ENCODE measurements at regions not wholly inside any gene's neighbourhood (a gene's known extent, or its start where the extent isn't known, plus 50 kb on each side); places are given as distances from the start of the nearest gene placed in this dataset.

DNA sequence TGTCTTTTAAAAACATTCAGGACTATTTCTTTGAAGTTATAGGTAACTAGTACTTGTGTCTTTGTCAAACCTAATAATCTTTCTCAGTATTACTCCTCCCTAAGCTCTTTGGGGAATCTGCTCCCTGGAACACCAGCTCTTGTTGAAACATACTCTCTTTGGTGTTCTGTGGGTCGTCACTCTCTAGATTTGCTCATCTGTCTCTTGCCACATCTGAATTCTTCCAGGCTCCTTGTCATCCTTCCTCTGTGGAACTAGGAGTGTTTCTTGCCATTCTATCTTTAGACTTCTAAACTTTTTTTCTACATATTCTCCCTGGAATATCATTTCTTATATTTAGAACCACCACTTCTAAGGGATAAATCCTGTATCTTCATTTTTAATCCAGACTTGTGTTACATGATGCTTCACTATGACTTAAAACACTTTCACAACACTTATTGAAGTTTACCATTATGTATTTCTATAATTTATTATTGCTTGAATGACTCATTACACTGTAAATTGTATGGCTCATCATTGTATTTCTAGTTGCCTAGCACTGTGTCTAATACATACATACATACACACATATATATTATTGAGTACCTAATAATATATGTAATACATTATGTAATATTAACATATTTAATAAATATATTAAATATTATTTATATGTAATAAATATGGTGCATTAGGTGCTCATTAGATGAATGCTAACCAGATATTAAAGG lies 186.1 kb downstream of the TMA16 start:
- no peak overlapping the region for H4K91ac ChIP-seq (replicated peaks; ENCODE audit: insufficient read length, low read length)

More for the DNA sequence above, 186.1 kb downstream of the TMA16 start:
- Histone ChIP-seq H4K5ac (ENCODE audit: insufficient read length, low read depth, low read length) (no peak overlapping the region), H3K14ac (ENCODE audit: insufficient read length) (no peak overlapping the region), H2AFZ (ENCODE audit: low read length) (no peak overlapping the region), H3K79me1 (ENCODE audit: low read depth, low read length) (no peaks in the 10 kb centered on the region), H3K4me1 (replicated peaks in 1 of 4; ENCODE audit: control insufficient read depth in 3 of 4, insufficient read depth in 4 of 4, low read length in 3 of 4) (no peaks in the 10 kb centered on the region), H3K4me2 (ENCODE audit: insufficient read depth in 1 of 2, low read depth in 2 of 2, low read length in 2 of 2) (no peak overlapping the region), H4K8ac (ENCODE audit: extremely low read depth, insufficient read depth, low read length) (no peak overlapping the region), H3K79me2 (ENCODE audit: control insufficient read depth in 1 of 2, insufficient read depth in 2 of 2, low read length in 2 of 2) (no peaks in the 10 kb centered on the region), H2BK120ac (replicated peaks; ENCODE audit: low read depth, low read length) (no peak overlapping the region), H2BK15ac (ENCODE audit: low read length) (no peak overlapping the region), H2AK5ac (ENCODE audit: low read depth, low read length) (no peak overlapping the region), H3K4ac (replicated peaks; ENCODE audit: insufficient read length, low read depth, low read length) (no peak overlapping the region), H3K27ac (ENCODE audit: low read depth, low read length) (no peak overlapping the region), H3K4me3 (ENCODE audit: extremely low read depth in 1 of 4, insufficient read depth in 2 of 4, low read depth in 3 of 4, low read length in 4 of 4) (no peak overlapping the region), H2BK12ac (ENCODE audit: low read depth, low read length) (no peak overlapping the region), H3K9ac (replicated peaks in 1 of 4; ENCODE audit: extremely low read depth in 1 of 4, low read depth in 3 of 4, low read length in 3 of 4) (no peak overlapping the region), H3K56ac (replicated peaks; ENCODE audit: insufficient read length, low read depth, low read length) (no peak overlapping the region), H3K36me3 (ENCODE audit: control insufficient read depth in 2 of 4, insufficient read depth in 4 of 4, low read length in 3 of 4) (no peaks in the 10 kb centered on the region), H3K23me2 (ENCODE audit: low read depth, low read length) (no peaks in the 10 kb centered on the region), H4K20me1 (replicated peaks in 1 of 2; ENCODE audit: control insufficient read depth in 1 of 2, insufficient read depth in 2 of 2, low read length in 2 of 2) (no peaks in the 10 kb centered on the region), H3K27me3 (replicated peaks in 1 of 4; ENCODE audit: control insufficient read depth in 3 of 4, extremely low read depth in 1 of 4, insufficient read depth in 3 of 4, low read length in 3 of 4) (no peaks in the 10 kb centered on the region), H3K9me3 (ENCODE audit: insufficient read depth in 2 of 2, low read depth in 1 of 2, low read length in 1 of 2) (no peaks in the 10 kb centered on the region; a peak in 1 of 4 replicates), H2BK5ac (ENCODE audit: low read depth, low read length) (no peak overlapping the region), H2BK20ac (ENCODE audit: low read length) (no peak overlapping the region), H3K18ac (ENCODE audit: extremely low read depth, low read length) (no peak overlapping the region), H3K23ac (ENCODE audit: insufficient read length) (no peak overlapping the region)
- WGBS, 2 experiments (ENCODE audit: extremely low coverage in 1 of 2, insufficient coverage in 1 of 2, insufficient read length in 1 of 2, insufficient replicate concordance in 2 of 2, low coverage in 1 of 2, low lambda C conversion rate in 2 of 2, missing lambda C conversion rate in 1 of 2): 83% methylated on average over 1 of the region's 1 CpG; no CpG with 5 or more reads in 1 of the 2 experiments
- FAIRE-seq (no peak), DNase-seq (ENCODE audit: low read depth in 1 of 2, low spot score in 2 of 2) (no peak)
- POLR2A ChIA-PET (ENCODE audit: partially characterized antibody): interaction anchor here (0.7 kb wide), 1 partner anchor 624 kb away, joined by 4 read pairs; no protein-coding TSS in a partner anchor
- TF ChIP-seq CBX8 (IDR thresholded peaks at IDR 0.05; ENCODE audit: borderline replicate concordance, low read depth, low read length) (no peak), RAD21 (IDR thresholded peaks at IDR 0.05 in 1 of 2, conservative IDR thresholded peaks at IDR 0.05 in 1 of 2; ENCODE audit: low read depth in 2 of 2, low read length in 2 of 2) (no peak), RNF2 (IDR thresholded peaks at IDR 0.05; ENCODE audit: borderline replicate concordance, low read depth, low read length, missing control alignments, poor library complexity, severe bottlenecking) (no peak), POLR2AphosphoS5 (IDR thresholded peaks at IDR 0.05; ENCODE audit: low read depth, low read length) (no peak)
- TF ChIP-seq, protein P1, sequence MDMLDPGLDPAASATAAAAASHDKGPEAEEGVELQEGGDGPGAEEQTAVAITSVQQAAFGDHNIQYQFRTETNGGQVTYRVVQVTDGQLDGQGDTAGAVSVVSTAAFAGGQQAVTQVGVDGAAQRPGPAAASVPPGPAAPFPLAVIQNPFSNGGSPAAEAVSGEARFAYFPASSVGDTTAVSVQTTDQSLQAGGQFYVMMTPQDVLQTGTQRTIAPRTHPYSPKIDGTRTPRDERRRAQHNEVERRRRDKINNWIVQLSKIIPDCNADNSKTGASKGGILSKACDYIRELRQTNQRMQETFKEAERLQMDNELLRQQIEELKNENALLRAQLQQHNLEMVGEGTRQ (IDR thresholded peaks at IDR 0.05; ENCODE audit: low read length): no peak
- CTCF ChIA-PET (ENCODE audit: partially characterized antibody): interaction anchor here (0.5 to 7.4 kb wide), 21 partner anchors 8 to 303 kb away, joined by 3 to 119 read pairs (median 4); no protein-coding TSS in a partner anchor

All from H1 (cell line).